ENCODE measurements at regions not wholly inside any gene's neighbourhood (a gene's known extent, or its start where the extent isn't known, plus 50 kb on each side); places are given as distances from the start of the nearest gene placed in this dataset.

DNA sequence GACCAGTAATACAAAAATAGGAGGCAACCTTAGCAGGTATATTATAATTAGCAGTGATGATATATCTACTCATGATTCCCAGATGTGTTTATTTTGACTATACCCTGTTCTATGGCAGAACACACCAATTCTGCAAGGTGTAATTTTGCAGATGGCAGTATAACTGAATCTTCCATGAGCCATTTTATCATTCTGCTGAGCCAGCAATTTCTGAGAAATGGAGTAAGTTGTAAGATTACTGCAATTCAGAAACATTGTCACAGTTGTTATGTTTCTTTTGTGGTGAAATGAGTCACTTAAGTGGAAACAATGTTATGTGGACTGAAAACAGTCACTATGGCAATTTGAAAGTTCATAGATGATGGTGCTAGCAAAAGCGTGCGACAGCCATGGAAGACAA is 63.7 kb upstream of the RIMS1 start:
- no peak for TF ChIP-seq POLR2A (IDR thresholded peaks at IDR 0.05)
- TF ChIP-seq, protein P1, sequence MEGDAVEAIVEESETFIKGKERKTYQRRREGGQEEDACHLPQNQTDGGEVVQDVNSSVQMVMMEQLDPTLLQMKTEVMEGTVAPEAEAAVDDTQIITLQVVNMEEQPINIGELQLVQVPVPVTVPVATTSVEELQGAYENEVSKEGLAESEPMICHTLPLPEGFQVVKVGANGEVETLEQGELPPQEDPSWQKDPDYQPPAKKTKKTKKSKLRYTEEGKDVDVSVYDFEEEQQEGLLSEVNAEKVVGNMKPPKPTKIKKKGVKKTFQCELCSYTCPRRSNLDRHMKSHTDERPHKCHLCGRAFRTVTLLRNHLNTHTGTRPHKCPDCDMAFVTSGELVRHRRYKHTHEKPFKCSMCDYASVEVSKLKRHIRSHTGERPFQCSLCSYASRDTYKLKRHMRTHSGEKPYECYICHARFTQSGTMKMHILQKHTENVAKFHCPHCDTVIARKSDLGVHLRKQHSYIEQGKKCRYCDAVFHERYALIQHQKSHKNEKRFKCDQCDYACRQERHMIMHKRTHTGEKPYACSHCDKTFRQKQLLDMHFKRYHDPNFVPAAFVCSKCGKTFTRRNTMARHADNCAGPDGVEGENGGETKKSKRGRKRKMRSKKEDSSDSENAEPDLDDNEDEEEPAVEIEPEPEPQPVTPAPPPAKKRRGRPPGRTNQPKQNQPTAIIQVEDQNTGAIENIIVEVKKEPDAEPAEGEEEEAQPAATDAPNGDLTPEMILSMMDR (IDR thresholded peaks at IDR 0.05) = no peak

Data from esophagus squamous epithelium (tissue), 4 donors.